ENCODE measurements at regions not wholly inside any gene's neighbourhood (a gene's known extent, or its start where the extent isn't known, plus 50 kb on each side); places are given as distances from the start of the nearest gene placed in this dataset.

DNA sequence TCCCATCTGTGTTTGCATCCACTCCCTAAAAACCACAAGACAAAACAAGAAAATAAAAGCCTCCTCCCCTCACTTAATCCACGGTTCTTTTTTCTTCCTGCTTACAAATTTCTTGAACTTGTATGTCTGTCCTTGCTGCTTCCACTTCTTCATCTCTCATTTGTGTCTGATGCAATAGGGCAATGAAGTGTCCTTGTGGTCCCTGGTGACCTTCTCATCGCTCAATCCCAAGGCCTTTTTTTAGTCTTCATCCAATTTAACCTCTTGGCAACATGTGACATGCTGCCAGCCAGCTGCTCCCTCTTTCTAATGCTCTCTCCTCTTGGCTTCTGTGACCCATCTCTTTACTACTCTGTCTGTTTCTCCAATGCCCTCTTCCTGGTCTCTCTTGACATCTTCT is 87.6 kb downstream of the SEMA4F start:
- H3K36me3 ChIP-seq: no peaks in the 10 kb centered on the region
- DNase-seq (no peak), ATAC-seq (no peak)
- peaks cover 4 to 5% of the 10 kb centered on the region in 2 donors for H3K4me1 ChIP-seq
- TF ChIP-seq CTCF (IDR thresholded peaks at IDR 0.05 in 4 of 5, conservative IDR thresholded peaks at IDR 0.05 in 1 of 5) (no peak), POLR2A (IDR thresholded peaks at IDR 0.05) (no peak)
- intact Hi-C loops (cut with DNase I; ENCODE audit: low total_unique reads) (no loop called here), in situ Hi-C loops (cut with MboI; ENCODE audit: low sequenced_read_pairs in 4 of 4) (no loop called here)
- H3K27ac ChIP-seq: peak overlapping the region in 1 of 4 donors; percentile 73
- H3K4me3 ChIP-seq: no peak overlapping the region
- no peaks in the 10 kb centered on the region for H3K9me3 ChIP-seq
- no peaks in the 10 kb centered on the region for H3K27me3 ChIP-seq

DNA sequence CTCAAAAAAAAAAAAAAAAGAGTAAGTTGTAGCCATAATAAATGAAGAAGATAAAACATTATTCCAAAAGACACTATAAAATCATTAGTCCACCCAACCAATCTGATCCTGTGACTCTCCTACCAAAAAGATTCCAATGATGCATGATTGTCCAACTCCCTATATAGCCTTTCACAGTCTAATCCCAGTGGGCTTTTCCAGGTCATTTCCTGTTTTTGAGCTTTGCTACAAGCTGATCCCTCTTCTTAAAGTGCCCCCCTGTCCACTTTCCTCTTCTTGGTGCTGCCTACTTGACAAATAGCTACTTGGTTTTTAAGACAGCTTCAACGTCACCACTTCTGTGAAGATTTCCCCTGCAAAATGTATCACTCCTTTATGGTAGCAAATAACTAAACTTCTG is 88.4 kb downstream of the SEMA4F start:
- Histone ChIP-seq H3K4me1 (peaks cover 4 to 5% of the 10 kb centered on the region in 2 donors), H3K9me3 (no peaks in the 10 kb centered on the region), H3K36me3 (no peaks in the 10 kb centered on the region), H3K27me3 (no peaks in the 10 kb centered on the region), H3K4me3 (no peak overlapping the region), H3K27ac (no peak overlapping the region)
- in situ Hi-C loops (cut with MboI; ENCODE audit: low sequenced_read_pairs in 4 of 4) (no loop called here), intact Hi-C loops (cut with DNase I; ENCODE audit: low total_unique reads) (no loop called here)
- DNase-seq (no peak), ATAC-seq (no peak)
- TF ChIP-seq CTCF (IDR thresholded peaks at IDR 0.05 in 4 of 5, conservative IDR thresholded peaks at IDR 0.05 in 1 of 5): no peak
- no peak for TF ChIP-seq POLR2A (IDR thresholded peaks at IDR 0.05)

DNA sequence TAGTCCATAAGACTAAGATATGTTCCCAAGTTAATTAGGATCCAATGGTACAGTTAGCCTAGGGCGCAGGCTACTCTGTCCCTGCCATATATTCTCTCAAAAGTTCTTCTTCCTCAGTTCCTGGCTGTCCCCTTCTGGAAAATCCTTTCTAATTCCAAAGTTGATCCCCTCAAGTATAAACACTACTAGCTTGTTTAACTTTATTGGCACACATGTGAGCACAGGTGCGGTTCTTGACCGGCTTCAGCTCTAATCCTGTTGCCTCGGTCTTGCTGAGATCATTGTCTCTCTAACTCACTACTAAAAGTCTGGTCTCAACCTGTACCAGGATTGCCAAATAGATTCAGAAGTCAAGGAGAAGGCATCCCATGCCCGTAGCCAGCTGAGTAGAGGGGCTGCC is 89.0 kb downstream of the SEMA4F start:
- ATAC-seq (no peak), DNase-seq (no peak)
- no peaks in the 10 kb centered on the region for H3K27me3 ChIP-seq
- no peak overlapping the region for H3K4me3 ChIP-seq
- no peaks in the 10 kb centered on the region for H3K36me3 ChIP-seq
- intact Hi-C loops (cut with DNase I; ENCODE audit: low total_unique reads) (no loop called here), in situ Hi-C loops (cut with MboI; ENCODE audit: low sequenced_read_pairs in 4 of 4) (no loop called here)
- peaks cover 4 to 5% of the 10 kb centered on the region in 2 donors for H3K4me1 ChIP-seq
- H3K9me3 ChIP-seq: no peaks in the 10 kb centered on the region
- no peak overlapping the region for H3K27ac ChIP-seq
- TF ChIP-seq POLR2A (IDR thresholded peaks at IDR 0.05) (no peak), CTCF (IDR thresholded peaks at IDR 0.05 in 4 of 5, conservative IDR thresholded peaks at IDR 0.05 in 1 of 5) (no peak)

DNA sequence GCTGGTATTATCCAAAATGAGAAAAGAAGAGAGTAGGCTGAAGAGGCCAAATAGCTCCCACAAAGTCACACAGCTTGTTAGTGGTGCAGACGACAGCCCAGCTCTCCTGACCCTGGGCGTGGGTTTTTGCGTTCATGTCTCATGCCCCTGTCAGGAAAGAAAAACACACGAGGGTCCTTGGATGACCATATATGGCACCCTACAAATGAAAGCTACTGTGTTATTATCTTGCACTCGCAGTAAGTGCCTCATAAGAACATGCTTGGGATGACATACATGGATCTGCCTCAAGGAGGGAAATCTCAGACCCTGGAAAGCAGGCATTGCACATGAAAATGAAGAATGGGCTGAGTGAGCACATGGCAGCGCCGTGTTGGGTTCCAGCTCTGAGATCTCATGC is 89.7 kb downstream of the SEMA4F start:
- intact Hi-C loops (cut with DNase I; ENCODE audit: low total_unique reads): no loop called here
- H3K4me1 ChIP-seq: peaks cover 4 to 5% of the 10 kb centered on the region in 2 donors
- TF ChIP-seq CTCF (IDR thresholded peaks at IDR 0.05 in 4 of 5, conservative IDR thresholded peaks at IDR 0.05 in 1 of 5) (no peak), POLR2A (IDR thresholded peaks at IDR 0.05) (no peak)

More for the DNA sequence above, 89.7 kb downstream of the SEMA4F start:
- H3K36me3 ChIP-seq: no peaks in the 10 kb centered on the region
- in situ Hi-C loops (cut with MboI; ENCODE audit: low sequenced_read_pairs in 4 of 4): no loop called here
- ATAC-seq: no peak
- H3K9me3 ChIP-seq: no peaks in the 10 kb centered on the region
- DNase-seq: no peak
- no peak overlapping the region for H3K27ac ChIP-seq
- H3K4me3 ChIP-seq: no peak overlapping the region
- H3K27me3 ChIP-seq: no peaks in the 10 kb centered on the region

Data from gastrocnemius medialis (tissue), 4 donors.